H1 (cell line): ENCODE measurements at regions not wholly inside any gene's neighbourhood (a gene's known extent, or its start where the extent isn't known, plus 50 kb on each side); places are given as distances from the start of the nearest gene placed in this dataset.

ENCODE experiments used
- KDM1A ChIP-seq: fragments of 200-600, 300-600 bp; sonication (generic); IDR thresholded peaks from 2 replicates; pipeline ENCODE4 v1.7.1; 2016; ENCODE audit warnings: mild to moderate bottlenecking, low read length, borderline replicate concordance

GRCh38 chr11:29943347-29943746 is 73.5 kb downstream of the KCNA4 start (continued):
- no peak for TF ChIP-seq KDM1A
- TF ChIP-seq, all 59 proteins: peak for 0
